K562 (cell line): ENCODE measurements at regions not wholly inside any gene's neighbourhood (a gene's known extent, or its start where the extent isn't known, plus 50 kb on each side); places are given as distances from the start of the nearest gene placed in this dataset.

Source experiments
- CHD1 ChIP-seq: fragments of 200-600 bp; sonication (generic); IDR thresholded peaks from one replicate; pipeline ENCODE4 v1.6.1; 2012; ENCODE audit warnings: mild to moderate bottlenecking, moderate library complexity, low read length, inconsistent platforms
- FOXM1 ChIP-seq, 2 experiments: fragments of 450-650 bp in 1 of 2; sonication (generic) in 1 of 2; formaldehyde crosslinking in 1 of 2; IDR thresholded peaks; 2 replicates each; pipeline versions ENCODE4 v1.6.1 to v1.9.0; 2017 to 2022; ENCODE audit warnings: low read depth in 2 of 2, mild to moderate bottlenecking in 2 of 2, missing genetic modification reagents in 1 of 2, moderate library complexity in 1 of 2
- RBM22 ChIP-seq: fragments of 200-400 bp; formaldehyde crosslinking; IDR thresholded peaks from 2 replicates; pipeline ENCODE4 v1.6.1; 2018; ENCODE audit warnings: low read length, low read depth; ENCODE audit not compliant: poor library complexity, severe bottlenecking
- SIN3B ChIP-seq: fragments of 450-650 bp; IDR thresholded peaks from 2 replicates; pipeline ENCODE4 v1.6.1; 2017; ENCODE audit warnings: low read depth, mild to moderate bottlenecking, moderate library complexity

DNA sequence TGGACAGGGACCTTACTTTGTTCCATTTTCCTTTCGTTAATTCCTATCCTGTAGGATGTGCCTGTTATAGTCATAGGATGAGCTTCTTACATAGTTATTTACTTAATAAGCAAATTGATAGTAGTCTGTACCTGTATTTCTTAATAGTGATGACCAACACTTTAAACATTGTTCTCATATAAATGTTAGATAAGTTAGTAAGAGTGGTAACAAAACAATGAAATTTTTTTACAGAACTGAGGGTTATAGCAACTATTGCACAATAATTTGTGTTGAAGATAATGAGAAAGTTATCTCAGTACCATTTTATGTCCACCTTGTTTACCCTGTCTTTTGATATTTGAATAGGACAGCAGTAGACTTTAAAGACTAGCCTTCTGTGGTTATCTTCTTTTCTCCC, 162.9 kb upstream of the ELL2 start:
- TF ChIP-seq SIN3B: no peak
- no peak for TF ChIP-seq CHD1
- TF ChIP-seq FOXM1 (IDR thresholded peaks at IDR 0.05; ENCODE audit: low read depth): no peak
- no peak for TF ChIP-seq FOXM1 (CRISPR knock-in tag; IDR thresholded peaks at IDR 0.05; ENCODE audit: low read depth)
- TF ChIP-seq RBM22: no peak
